SK-N-SH (cell line): ENCODE measurements at regions not wholly inside any gene's neighbourhood (a gene's known extent, or its start where the extent isn't known, plus 50 kb on each side); places are given as distances from the start of the nearest gene placed in this dataset.

Source experiments
- CTCF ChIA-PET: fragments of 300-600, 350-600 bp; formaldehyde crosslinking; extraction: SDS; loops from one replicate; lab custom pipeline; 2021; lab: Yijun Ruan, JAX
- POLR2A ChIA-PET: fragments of 350-600 bp; sonication (Branson Sonifier 250); formaldehyde crosslinking; extraction: SDS; loops from one replicate; lab custom pipeline; 2020; ENCODE audit warnings: antibody characterized with exemption, inconsistent platforms; lab: Yijun Ruan, JAX
- DNase-seq: peaks from one replicate; pipeline ENCODE4 v3.0.0; 2012
- H2AFZ ChIP-seq: fragments of 200-600 bp; sonication (generic); 2 replicates; pipeline ENCODE4 v1.8.1; 2016; ENCODE audit warnings: antibody characterized with exemption, mild to moderate bottlenecking, low read depth
- H3F3A ChIP-seq: fragments of 200-600 bp; sonication (generic); replicated peaks from 2 replicates; pipeline ENCODE3; 2016; ENCODE audit warnings: antibody characterized with exemption, mild to moderate bottlenecking; ENCODE audit not compliant: insufficient read depth
- H3K27ac ChIP-seq, 2 experiments: fragments of 200-500 bp in 1 of 2; fragments of 200-600 bp in 1 of 2; sonication (Bioruptor generic) in 1 of 2; sonication (generic), shearing (Covaris generic) in 1 of 2; 2 replicates each; pipeline versions ENCODE4 v1.5.1 to v1.6.1; 2014 to 2016; ENCODE audit warnings: low read depth in 2 of 2, inconsistent platforms in 1 of 2, low read length in 1 of 2, mild to moderate bottlenecking in 1 of 2, mixed read lengths in 1 of 2
- H3K27me3 ChIP-seq: fragments of 200-600 bp; sonication (generic), shearing (Covaris generic); 2 replicates; pipeline ENCODE4 v1.6.1; 2016; ENCODE audit warnings: mixed run types; ENCODE audit not compliant: insufficient read depth
- H3K36me3 ChIP-seq, 2 experiments: fragments of 200-500 bp in 1 of 2; fragments of 200-600 bp in 1 of 2; sonication (Bioruptor generic) in 1 of 2; sonication (generic) in 1 of 2; replicated peaks in 1 of 2; 2 replicates each; pipeline versions ENCODE3 to v1.5.1; 2014 to 2016; ENCODE audit warnings: low read length in 1 of 2, mild to moderate bottlenecking in 1 of 2; ENCODE audit not compliant: insufficient read depth in 2 of 2, control insufficient read depth in 1 of 2
- H3K4me1 ChIP-seq, 2 experiments: fragments of 200-500 bp in 1 of 2; fragments of 200-600 bp in 1 of 2; sonication (Bioruptor generic) in 1 of 2; sonication (generic), shearing (Covaris generic) in 1 of 2; 2 replicates each; pipeline versions ENCODE4 v1.5.1 to v1.6.1; 2014 to 2016; ENCODE audit warnings: low read depth in 1 of 2, low read length in 1 of 2, mixed run types in 1 of 2; ENCODE audit not compliant: insufficient read depth in 2 of 2, control insufficient read depth in 1 of 2
- H3K4me2 ChIP-seq: fragments of 200-600 bp; sonication (generic), shearing (Covaris generic); 2 replicates; pipeline ENCODE4 v1.6.1; 2017; ENCODE audit warnings: mixed run types
- H3K4me3 ChIP-seq, 2 experiments: fragments of 200-500 bp in 1 of 2; fragments of 200-600 bp in 1 of 2; sonication (Bioruptor generic) in 1 of 2; sonication (generic), shearing (Covaris generic) in 1 of 2; 2 replicates each; pipeline versions ENCODE4 v1.5.1 to v1.8.1; 2014 to 2016; ENCODE audit warnings: low read depth in 2 of 2, inconsistent platforms in 1 of 2, low read length in 1 of 2, mild to moderate bottlenecking in 1 of 2, mixed read lengths in 1 of 2, moderate library complexity in 1 of 2
- H3K79me2 ChIP-seq: fragments of 200-600 bp; sonication (generic); 2 replicates; pipeline ENCODE4 v1.8.1; 2017; ENCODE audit warnings: mild to moderate bottlenecking; ENCODE audit not compliant: insufficient read depth
- H3K9ac ChIP-seq: fragments of 200-600 bp; sonication (generic); 2 replicates; pipeline ENCODE4 v1.6.1; 2017; ENCODE audit warnings: mixed run types
- H3K9me2 ChIP-seq: fragments of 200-600 bp; sonication (generic); 2 replicates; pipeline ENCODE4 v1.6.1; 2017; ENCODE audit warnings: mixed run types
- H3K9me3 ChIP-seq: fragments of 200-600 bp; sonication (generic); 2 replicates; pipeline ENCODE4 v1.6.1; 2017; ENCODE audit warnings: mixed run types, mild to moderate bottlenecking, moderate library complexity
- H4K20me1 ChIP-seq: fragments of 200-600 bp; sonication (generic); 2 replicates; pipeline ENCODE4 v1.6.1; 2017; ENCODE audit warnings: mild to moderate bottlenecking, mixed run types; ENCODE audit not compliant: insufficient read depth
- CHD2 ChIP-seq: fragments of 150-350 bp; IDR thresholded peaks from 2 replicates; pipeline ENCODE4 v1.6.1; 2018; ENCODE audit warnings: low read length; ENCODE audit not compliant: partially characterized antibody
- ELF1 ChIP-seq: IDR thresholded peaks from 2 replicates; pipeline ENCODE4 v1.4.0; 2012
- EP300 ChIP-seq, 2 experiments: IDR thresholded peaks; 2 replicates each; pipeline versions ENCODE4 v1.4.0 to v1.6.1; 2012; ENCODE audit warnings: borderline replicate concordance in 1 of 2, low read depth in 1 of 2, low read length in 1 of 2
- FOSL2 ChIP-seq: IDR thresholded peaks from 2 replicates; pipeline ENCODE4 v1.4.0; 2012; ENCODE audit warnings: low read depth, mild to moderate bottlenecking, moderate library complexity, borderline replicate concordance
- FOXM1 ChIP-seq: IDR thresholded peaks from 2 replicates; pipeline ENCODE4 v1.4.0; 2012; ENCODE audit warnings: low read depth, mild to moderate bottlenecking
- NFIC ChIP-seq: IDR thresholded peaks from 2 replicates; pipeline ENCODE4 v1.4.0; 2012; ENCODE audit warnings: borderline replicate concordance
- NRF1 ChIP-seq: IDR thresholded peaks from 2 replicates; pipeline ENCODE4 v1.6.1; 2012; ENCODE audit warnings: low read depth, mild to moderate bottlenecking, low read length
- POLR2AphosphoS5 ChIP-seq: IDR thresholded peaks from 2 replicates; pipeline ENCODE4 v1.6.1; 2012; ENCODE audit warnings: low read depth, low read length
- RAD21 ChIP-seq: IDR thresholded peaks from 2 replicates; pipeline ENCODE4 v1.6.1; 2012; ENCODE audit warnings: mild to moderate bottlenecking, low read length
- SMC3 ChIP-seq: IDR thresholded peaks from 2 replicates; pipeline ENCODE4 v1.6.1; 2012; ENCODE audit warnings: low read depth, low read length, improper control_type of control experiment
- YY1 ChIP-seq: IDR thresholded peaks from 2 replicates; pipeline ENCODE4 v1.4.0; 2012; ENCODE audit warnings: low read depth, mild to moderate bottlenecking
- WGBS: methylation state at CpG from one replicate; pipeline ENCODE4 v1.1.6; 2017; ENCODE audit warnings: low lambda C conversion rate; 5-methylcytosine and 5-hydroxymethylcytosine counted together
- TF ChIP-seq, protein P1 (sequence below): IDR thresholded peaks from 2 replicates; pipeline ENCODE4 v1.4.0; 2012; ENCODE audit warnings: low read depth, borderline replicate concordance

DNA sequence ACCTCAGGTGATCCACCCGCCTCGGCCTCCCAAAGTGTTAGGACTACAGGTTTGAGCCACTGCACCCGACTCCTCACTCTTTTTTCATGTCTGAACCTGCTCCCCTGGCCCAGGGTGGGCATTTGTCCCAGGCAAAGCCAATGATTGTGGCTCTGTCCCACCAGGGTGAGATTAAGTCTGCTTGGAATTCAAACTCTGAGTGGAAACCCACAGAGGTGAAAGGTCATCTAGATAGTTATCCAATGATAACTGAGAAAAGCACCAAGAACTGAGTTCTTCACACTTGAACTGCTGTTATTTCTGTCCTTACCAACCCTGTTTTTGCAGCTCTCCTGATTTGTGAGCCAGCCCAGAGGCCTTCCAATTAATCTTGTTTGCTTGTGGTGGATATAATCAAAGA lies 62.4 kb upstream of the ACVR1 start:
- CTCF ChIA-PET = no interaction called here

DNA sequence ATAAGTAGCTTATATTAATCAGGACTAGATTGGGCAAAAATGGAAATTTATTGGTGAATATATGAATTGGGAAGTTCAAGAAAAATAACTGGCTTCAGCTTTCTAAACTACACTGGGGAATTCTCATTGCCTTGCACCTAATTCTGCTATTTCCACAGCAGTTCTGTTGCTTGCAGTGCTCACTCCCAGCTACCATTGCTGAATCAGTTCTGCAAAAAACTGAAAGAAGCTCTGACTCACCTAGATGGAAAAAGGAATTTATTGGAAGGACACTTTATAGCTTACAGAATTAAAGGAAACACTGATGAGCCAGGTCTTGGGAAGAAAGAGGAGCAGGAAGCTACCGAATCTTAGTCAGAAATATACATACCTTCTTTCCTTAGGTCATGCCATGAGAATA lies 60.3 kb upstream of the ACVR1 start:
- Histone ChIP-seq H3K9me3 (no peaks in the 10 kb centered on the region), H3K9ac (no peak overlapping the region), H2AFZ (no peak overlapping the region), H3K9me2 (no peaks in the 10 kb centered on the region), H3K4me3 (no peak overlapping the region), H3K27ac (no peak overlapping the region), H3K4me2 (no peak overlapping the region), H3K36me3 (no peaks in the 10 kb centered on the region), H4K20me1 (no peaks in the 10 kb centered on the region), H3K4me1 (no peaks in the 10 kb centered on the region), H3F3A (no peaks in the 10 kb centered on the region), H3K79me2 (no peaks in the 10 kb centered on the region), H3K27me3 (no peaks in the 10 kb centered on the region)
- DNase-seq = no peak
- ChIA-PET POLR2A (no interaction called here), CTCF (no interaction called here)
- WGBS = 35% methylated on average over 1 of the region's 1 CpG
- TF ChIP-seq FOSL2 = no peak
- TF ChIP-seq ELF1 = no peak
- no peak for TF ChIP-seq EP300 (IDR thresholded peaks at IDR 0.05; ENCODE audit: borderline replicate concordance in 1 of 2, low read depth in 1 of 2, low read length in 1 of 2)
- TF ChIP-seq, protein P1, sequence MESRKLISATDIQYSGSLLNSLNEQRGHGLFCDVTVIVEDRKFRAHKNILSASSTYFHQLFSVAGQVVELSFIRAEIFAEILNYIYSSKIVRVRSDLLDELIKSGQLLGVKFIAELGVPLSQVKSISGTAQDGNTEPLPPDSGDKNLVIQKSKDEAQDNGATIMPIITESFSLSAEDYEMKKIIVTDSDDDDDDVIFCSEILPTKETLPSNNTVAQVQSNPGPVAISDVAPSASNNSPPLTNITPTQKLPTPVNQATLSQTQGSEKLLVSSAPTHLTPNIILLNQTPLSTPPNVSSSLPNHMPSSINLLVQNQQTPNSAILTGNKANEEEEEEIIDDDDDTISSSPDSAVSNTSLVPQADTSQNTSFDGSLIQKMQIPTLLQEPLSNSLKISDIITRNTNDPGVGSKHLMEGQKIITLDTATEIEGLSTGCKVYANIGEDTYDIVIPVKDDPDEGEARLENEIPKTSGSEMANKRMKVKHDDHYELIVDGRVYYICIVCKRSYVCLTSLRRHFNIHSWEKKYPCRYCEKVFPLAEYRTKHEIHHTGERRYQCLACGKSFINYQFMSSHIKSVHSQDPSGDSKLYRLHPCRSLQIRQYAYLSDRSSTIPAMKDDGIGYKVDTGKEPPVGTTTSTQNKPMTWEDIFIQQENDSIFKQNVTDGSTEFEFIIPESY = no peak
- TF ChIP-seq FOXM1 = no peak
- TF ChIP-seq NRF1 = no peak
- TF ChIP-seq RAD21 = no peak
- no peak for TF ChIP-seq CHD2
- no peak for TF ChIP-seq YY1
- no peak for TF ChIP-seq NFIC

More for the DNA sequence above, 62.4 kb upstream of the ACVR1 start:
- Histone ChIP-seq H3K4me3 (no peak overlapping the region), H3K27ac (no peak overlapping the region), H3K27me3 (no peaks in the 10 kb centered on the region), H3K4me2 (no peak overlapping the region), H3K4me1 (no peaks in the 10 kb centered on the region), H3K9ac (no peak overlapping the region), H3K9me2 (no peaks in the 10 kb centered on the region), H3K9me3 (no peaks in the 10 kb centered on the region), H2AFZ (no peak overlapping the region), H3K79me2 (no peaks in the 10 kb centered on the region), H4K20me1 (no peaks in the 10 kb centered on the region), H3K36me3 (no peaks in the 10 kb centered on the region), H3F3A (no peaks in the 10 kb centered on the region)
- DNase-seq = no peak
- POLR2A ChIA-PET = no interaction called here
- TF ChIP-seq POLR2AphosphoS5 (no peak), SMC3 (no peak)
- TF ChIP-seq, protein P1 = no peak
- WGBS = 27% methylated on average over 1 of the region's 3 CpGs
